Lung (tissue), 11 donors: ENCODE measurements at regions not wholly inside any gene's neighbourhood (a gene's known extent, or its start where the extent isn't known, plus 50 kb on each side); places are given as distances from the start of the nearest gene placed in this dataset.

Source experiments
- ATAC-seq: fragments of 200-7000 bp; cut with Tn5 transposase; one replicate; pipeline ENCODE4 v1.9.1; 2020; ENCODE audit warnings: moderate number of reproducible peaks; ENCODE audit not compliant: insufficient read depth, low FRiP score
- DNase-seq, 3 donors: peaks; one replicate each; pipeline ENCODE4 v3.0.0-alpha.2; 2013 to 2017
- H3K27ac ChIP-seq, 2 donors: one replicate each; pipeline ENCODE4 v1.5.1; 2013; ENCODE audit warnings: mild to moderate bottlenecking in 2 of 2, moderate library complexity in 2 of 2, control low read depth in 1 of 2, inconsistent platforms in 1 of 2, low read depth in 1 of 2, low read length in 1 of 2
- H3K27me3 ChIP-seq, 3 donors: one replicate each; pipeline ENCODE4 v1.5.1; 2013; ENCODE audit warnings: low read length in 2 of 3; ENCODE audit not compliant: control insufficient read depth in 3 of 3, insufficient read depth in 3 of 3
- H3K36me3 ChIP-seq, 4 donors: one replicate each; pipeline ENCODE4 v1.5.1; 2013; ENCODE audit warnings: low read length in 4 of 4, mild to moderate bottlenecking in 1 of 4, moderate library complexity in 1 of 4; ENCODE audit not compliant: control insufficient read depth in 4 of 4, insufficient read depth in 4 of 4
- H3K4me1 ChIP-seq, 5 donors: one replicate each; pipeline ENCODE4 v1.5.1; 2013; ENCODE audit warnings: low read length in 5 of 5, mild to moderate bottlenecking in 2 of 5, moderate library complexity in 1 of 5; ENCODE audit not compliant: control insufficient read depth in 5 of 5, insufficient read depth in 5 of 5
- H3K4me3 ChIP-seq: one replicate; pipeline ENCODE4 v1.5.1; 2013; ENCODE audit warnings: mild to moderate bottlenecking, control low read depth, moderate library complexity
- H3K9ac ChIP-seq, 2 donors: one replicate each; pipeline ENCODE4 v1.5.1; 2013; ENCODE audit warnings: low read length in 2 of 2, control low read depth in 1 of 2; ENCODE audit not compliant: insufficient read depth in 1 of 2
- H3K9me3 ChIP-seq, 4 donors: one replicate each; pipeline ENCODE4 v1.5.1; 2013; ENCODE audit warnings: low read length in 3 of 4, mild to moderate bottlenecking in 1 of 4, moderate library complexity in 1 of 4; ENCODE audit not compliant: control insufficient read depth in 4 of 4, insufficient read depth in 3 of 4
- CTCF ChIP-seq: IDR thresholded peaks from 2 replicates; pipeline ENCODE4 v1.5.1; 2012; ENCODE audit warnings: mild to moderate bottlenecking; ENCODE audit errors: control extremely low read depth, extremely low read depth
- WGBS, 2 donors: extraction: QIAGEN DNeasy Blood & Tissue Kit; methylation state at CpG; one replicate each; pipeline ENCODE4 v1.1.7; 2013; 5-methylcytosine and 5-hydroxymethylcytosine counted together
- donor health status: control.
- donor health status: control.
- donor health status: Bipolar disorder and iron deficiency.
- donor health status: healthy.
- donor health status: DM: yes; HTN: yes; CAD: no.

- ATAC-seq = no peak
- WGBS, 2 donors = 65 to 74% methylated on average over 3 of the region's 3 CpGs
These were observed 200.1 kb upstream of the DAB1 start for GRCh38 chr1:57623791-57624538.

GRCh38 chr1:57623039-57623790 is 199.4 kb upstream of the DAB1 start:
- H3K4me3 ChIP-seq = no peak overlapping the region
- DNase-seq (peak; percentile 73 to 78 (median 78)), ATAC-seq (no peak)
- H3K27me3 ChIP-seq = no peaks in the 10 kb centered on the region
- H3K36me3 ChIP-seq = no peaks in the 10 kb centered on the region
- 40 to 52% methylated on average over 18 of the region's 18 CpGs for WGBS, 2 donors
- H3K9ac ChIP-seq = no peak overlapping the region
- TF ChIP-seq CTCF = no peak
- no peaks in the 10 kb centered on the region for H3K9me3 ChIP-seq
- H3K27ac ChIP-seq = no peak overlapping the region
- H3K4me1 ChIP-seq = peaks cover 0 to 9% (median 0%) of the 10 kb centered on the region in 5 donors

More at GRCh38 chr1:57623791-57624538, 200.1 kb upstream of the DAB1 start:
- no peaks in the 10 kb centered on the region for H3K36me3 ChIP-seq
- DNase-seq = no peak
- H3K9ac ChIP-seq = no peak overlapping the region
- no peak overlapping the region for H3K4me3 ChIP-seq
- no peak for TF ChIP-seq CTCF
- H3K4me1 ChIP-seq = peaks cover 0 to 9% (median 0%) of the 10 kb centered on the region in 5 donors
- no peaks in the 10 kb centered on the region for H3K27me3 ChIP-seq
- no peak overlapping the region for H3K27ac ChIP-seq
- H3K9me3 ChIP-seq = no peaks in the 10 kb centered on the region

- Histone ChIP-seq H3K9me3 (no peaks in the 10 kb centered on the region), H3K4me1 (peaks cover 0 to 9% (median 2%) of the 10 kb centered on the region in 5 donors), H3K9ac (no peak overlapping the region), H3K27ac (no peak overlapping the region), H3K27me3 (no peaks in the 10 kb centered on the region), H3K4me3 (no peak overlapping the region), H3K36me3 (no peaks in the 10 kb centered on the region)
- WGBS, 2 donors = 60 to 61% methylated on average over 1 of the region's 1 CpG
- TF ChIP-seq CTCF = no peak
- DNase-seq (no peak), ATAC-seq (no peak)
These were observed 197.9 kb upstream of the DAB1 start for GRCh38 chr1:57621776-57622175.
